Transverse colon (tissue), 4 donors: ENCODE measurements at regions not wholly inside any gene's neighbourhood (a gene's known extent, or its start where the extent isn't known, plus 50 kb on each side); places are given as distances from the start of the nearest gene placed in this dataset.

Experiments
- CTCF ChIP-seq, 5 experiments: fragments of 200-600 bp in 3 of 5; fragments of 450-650 bp in 2 of 5; sonication (generic) in 3 of 5; IDR thresholded peaks; 1 replicate in 2 of 5; 2 replicates in 3 of 5; pipeline ENCODE4 v1.5.1; 2016 to 2017; ENCODE audit warnings: antibody characterized with exemption in 5 of 5, inconsistent platforms in 3 of 5, mild to moderate bottlenecking in 2 of 5, moderate library complexity in 1 of 5
- EP300 ChIP-seq: sonication (generic); formaldehyde crosslinking; IDR thresholded peaks from one replicate; pipeline ENCODE4 v1.6.1; 2017; ENCODE audit warnings: antibody characterized with exemption, low read depth
- POLR2A ChIP-seq: fragments of 450-650 bp; IDR thresholded peaks from one replicate; pipeline ENCODE4 v1.6.1; 2016; ENCODE audit warnings: antibody characterized with exemption, mild to moderate bottlenecking, moderate library complexity
- POLR2AphosphoS5 ChIP-seq, 3 donors: sonication (generic); formaldehyde crosslinking; IDR thresholded peaks; one replicate each; pipeline ENCODE4 v1.6.1; 2016; ENCODE audit warnings: antibody characterized with exemption in 3 of 3

GRCh38 chr16:47949714-47950113 is 206.1 kb downstream of the ABCC12 start:
- TF ChIP-seq CTCF (IDR thresholded peaks at IDR 0.05), result no peak
- no peak for TF ChIP-seq POLR2AphosphoS5 (IDR thresholded peaks at IDR 0.05)
- no peak for TF ChIP-seq EP300
- TF ChIP-seq POLR2A, result no peak
